ENCODE measurements at regions not wholly inside any gene's neighbourhood (a gene's known extent, or its start where the extent isn't known, plus 50 kb on each side); places are given as distances from the start of the nearest gene placed in this dataset.

- TF ChIP-seq EZH2 (IDR thresholded peaks at IDR 0.05; ENCODE audit: low read depth) (no peak), CTCF (conservative IDR thresholded peaks at IDR 0.05) (no peak)
Measured at GRCh38 chr3:194838236-194838635, 152.6 kb downstream of the FAM43A start.
